ENCODE measurements at regions not wholly inside any gene's neighbourhood (a gene's known extent, or its start where the extent isn't known, plus 50 kb on each side); places are given as distances from the start of the nearest gene placed in this dataset.

DNA sequence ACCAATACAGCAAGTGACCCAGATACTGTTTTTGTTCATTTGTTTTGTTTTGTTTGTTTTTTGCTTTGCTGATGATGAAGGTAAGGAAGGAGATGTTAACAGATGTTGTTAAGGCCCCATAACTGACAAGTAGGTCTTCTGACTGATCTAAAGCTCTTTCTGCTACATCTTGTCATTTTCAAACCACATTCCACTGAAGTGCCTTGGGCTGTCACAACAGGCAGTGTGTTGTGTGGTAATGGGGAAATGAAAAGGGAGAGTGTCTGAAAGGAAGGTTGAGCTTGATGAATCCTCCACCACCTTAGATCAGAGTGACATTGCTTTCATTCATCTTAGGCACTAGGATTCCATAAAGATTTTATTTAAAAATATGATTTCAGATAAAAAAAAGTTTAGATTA lies 479.4 kb upstream of the SYNCRIP start:
- DNase-seq, result no peak
- no peak for ATAC-seq (ENCODE audit: insufficient read depth, low read depth)
- H4K20me1 ChIP-seq (ENCODE audit: insufficient read depth, low read length), result no peaks in the 10 kb centered on the region
- no peaks in the 10 kb centered on the region for H3K9me3 ChIP-seq (ENCODE audit: insufficient read depth, low read length, severe bottlenecking)
- H3K27ac ChIP-seq (ENCODE audit: low read length), result no peak overlapping the region
- TF ChIP-seq EZH2 (IDR thresholded peaks at IDR 0.05; ENCODE audit: borderline replicate concordance, low read depth, low read length, severe bottlenecking), result no peak
- TF ChIP-seq, protein P1, sequence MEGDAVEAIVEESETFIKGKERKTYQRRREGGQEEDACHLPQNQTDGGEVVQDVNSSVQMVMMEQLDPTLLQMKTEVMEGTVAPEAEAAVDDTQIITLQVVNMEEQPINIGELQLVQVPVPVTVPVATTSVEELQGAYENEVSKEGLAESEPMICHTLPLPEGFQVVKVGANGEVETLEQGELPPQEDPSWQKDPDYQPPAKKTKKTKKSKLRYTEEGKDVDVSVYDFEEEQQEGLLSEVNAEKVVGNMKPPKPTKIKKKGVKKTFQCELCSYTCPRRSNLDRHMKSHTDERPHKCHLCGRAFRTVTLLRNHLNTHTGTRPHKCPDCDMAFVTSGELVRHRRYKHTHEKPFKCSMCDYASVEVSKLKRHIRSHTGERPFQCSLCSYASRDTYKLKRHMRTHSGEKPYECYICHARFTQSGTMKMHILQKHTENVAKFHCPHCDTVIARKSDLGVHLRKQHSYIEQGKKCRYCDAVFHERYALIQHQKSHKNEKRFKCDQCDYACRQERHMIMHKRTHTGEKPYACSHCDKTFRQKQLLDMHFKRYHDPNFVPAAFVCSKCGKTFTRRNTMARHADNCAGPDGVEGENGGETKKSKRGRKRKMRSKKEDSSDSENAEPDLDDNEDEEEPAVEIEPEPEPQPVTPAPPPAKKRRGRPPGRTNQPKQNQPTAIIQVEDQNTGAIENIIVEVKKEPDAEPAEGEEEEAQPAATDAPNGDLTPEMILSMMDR (IDR thresholded peaks at IDR 0.05; ENCODE audit: borderline replicate concordance, extremely low read depth, low read length, poor library complexity, severe bottlenecking), result no peak
- H3K79me2 ChIP-seq (ENCODE audit: insufficient read depth, low read length), result no peaks in the 10 kb centered on the region
- no peaks in the 10 kb centered on the region for H3K36me3 ChIP-seq (ENCODE audit: insufficient read depth, low read length)
- no peak overlapping the region for H3K9ac ChIP-seq (ENCODE audit: low read depth, low read length)
- H3K27me3 ChIP-seq (ENCODE audit: insufficient read depth, low read length, poor library complexity), result no peaks in the 10 kb centered on the region
- no peak overlapping the region for H3K4me3 ChIP-seq (ENCODE audit: low read depth in 1 of 2, low read length in 2 of 2)
- H3K4me1 ChIP-seq (ENCODE audit: insufficient read depth, low read length), result no peaks in the 10 kb centered on the region
- H3K4me2 ChIP-seq (ENCODE audit: insufficient read depth, low read length), result no peak overlapping the region
- H2AFZ ChIP-seq (ENCODE audit: low read depth, low read length), result no peak overlapping the region

DNA sequence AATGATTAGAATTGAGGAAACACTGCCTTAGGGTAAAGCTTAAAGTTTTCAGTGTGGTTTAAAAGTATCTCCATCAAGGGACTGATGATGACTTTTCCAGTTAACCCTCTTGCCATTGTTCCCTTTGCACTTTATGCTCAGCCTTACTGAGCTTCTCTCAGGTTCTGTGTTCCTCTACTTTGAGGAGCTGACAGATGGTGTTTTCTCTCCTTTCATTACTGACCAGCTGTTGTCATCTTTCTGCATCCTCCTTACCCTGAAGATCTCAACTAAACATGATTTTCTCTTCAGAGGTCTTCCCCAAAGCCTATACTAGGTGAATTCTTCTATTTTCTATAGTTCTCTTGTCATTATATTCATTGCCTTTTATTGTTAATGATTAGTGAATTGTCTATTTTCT lies 475.6 kb upstream of the SYNCRIP start:
- Histone ChIP-seq H3K4me1 (ENCODE audit: insufficient read depth, low read length) (no peaks in the 10 kb centered on the region), H3K9me3 (ENCODE audit: insufficient read depth, low read length, severe bottlenecking) (no peaks in the 10 kb centered on the region), H3K36me3 (ENCODE audit: insufficient read depth, low read length) (no peaks in the 10 kb centered on the region), H4K20me1 (ENCODE audit: insufficient read depth, low read length) (no peaks in the 10 kb centered on the region), H3K27me3 (ENCODE audit: insufficient read depth, low read length, poor library complexity) (no peaks in the 10 kb centered on the region), H2AFZ (ENCODE audit: low read depth, low read length) (no peak overlapping the region), H3K4me3 (ENCODE audit: low read depth in 1 of 2, low read length in 2 of 2) (no peak overlapping the region), H3K9ac (ENCODE audit: low read depth, low read length) (no peak overlapping the region), H3K79me2 (ENCODE audit: insufficient read depth, low read length) (no peaks in the 10 kb centered on the region), H3K4me2 (ENCODE audit: insufficient read depth, low read length) (no peak overlapping the region), H3K27ac (ENCODE audit: low read length) (no peak overlapping the region)
- no peak for DNase-seq
- no peak for ATAC-seq (ENCODE audit: insufficient read depth, low read depth)
- TF ChIP-seq, protein P1 (IDR thresholded peaks at IDR 0.05; ENCODE audit: borderline replicate concordance, extremely low read depth, low read length, poor library complexity, severe bottlenecking), result no peak
- TF ChIP-seq EZH2 (IDR thresholded peaks at IDR 0.05; ENCODE audit: borderline replicate concordance, low read depth, low read length, severe bottlenecking), result no peak

DNA sequence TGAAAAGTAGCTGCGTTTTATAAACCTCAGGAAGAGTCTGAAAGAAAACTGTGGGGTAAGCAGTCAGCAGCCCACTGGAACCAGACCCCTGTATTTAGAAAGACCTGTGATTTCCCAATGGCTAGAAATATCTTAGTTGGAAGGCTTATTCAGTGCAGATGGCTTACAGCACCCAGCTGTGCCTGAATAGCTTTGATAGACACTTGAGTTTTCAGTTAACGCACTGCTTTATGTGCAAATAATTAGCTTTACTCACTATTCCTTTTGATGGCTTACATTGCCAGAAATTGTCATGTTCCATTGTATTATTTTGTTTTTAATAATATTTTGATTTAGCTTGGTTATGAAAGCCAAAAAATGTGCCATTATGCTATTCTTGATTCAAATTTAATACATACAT lies 465.3 kb upstream of the SYNCRIP start:
- Histone ChIP-seq H3K4me2 (ENCODE audit: insufficient read depth, low read length) (no peak overlapping the region), H3K9me3 (ENCODE audit: insufficient read depth, low read length, severe bottlenecking) (no peaks in the 10 kb centered on the region), H3K9ac (ENCODE audit: low read depth, low read length) (no peak overlapping the region), H4K20me1 (ENCODE audit: insufficient read depth, low read length) (no peaks in the 10 kb centered on the region), H3K4me1 (ENCODE audit: insufficient read depth, low read length) (no peaks in the 10 kb centered on the region), H3K4me3 (ENCODE audit: low read depth in 1 of 2, low read length in 2 of 2) (no peak overlapping the region), H3K27me3 (ENCODE audit: insufficient read depth, low read length, poor library complexity) (no peaks in the 10 kb centered on the region), H3K27ac (ENCODE audit: low read length) (no peak overlapping the region), H3K36me3 (ENCODE audit: insufficient read depth, low read length) (no peaks in the 10 kb centered on the region), H2AFZ (ENCODE audit: low read depth, low read length) (no peak overlapping the region), H3K79me2 (ENCODE audit: insufficient read depth, low read length) (no peaks in the 10 kb centered on the region)
- no peak for ATAC-seq (ENCODE audit: insufficient read depth, low read depth)
- DNase-seq, result no peak
- no peak for TF ChIP-seq EZH2 (IDR thresholded peaks at IDR 0.05; ENCODE audit: borderline replicate concordance, low read depth, low read length, severe bottlenecking)
- TF ChIP-seq, protein P1 (IDR thresholded peaks at IDR 0.05; ENCODE audit: borderline replicate concordance, extremely low read depth, low read length, poor library complexity, severe bottlenecking), result no peak

DNA sequence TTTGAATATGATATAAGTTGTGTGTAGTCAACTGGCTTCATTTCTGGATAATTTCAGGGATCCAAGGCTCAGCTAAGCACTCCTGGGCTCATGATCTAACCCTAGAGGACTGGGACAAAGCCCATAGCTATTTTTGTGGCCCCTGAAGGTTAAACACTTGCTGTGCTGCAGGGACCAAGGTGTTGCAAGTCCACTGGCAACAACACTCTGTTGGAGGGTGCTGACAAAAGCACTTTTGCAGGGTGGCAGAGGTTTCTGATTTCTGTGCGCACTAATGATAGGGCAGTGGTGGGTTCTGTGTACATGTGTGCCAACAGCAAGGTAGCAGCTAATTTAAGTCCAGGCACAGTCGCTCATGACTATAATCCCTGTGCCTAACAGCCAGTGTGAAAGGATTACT lies 445.3 kb upstream of the SYNCRIP start:
- H3K27me3 ChIP-seq (ENCODE audit: insufficient read depth, low read length, poor library complexity), result no peaks in the 10 kb centered on the region
- H2AFZ ChIP-seq (ENCODE audit: low read depth, low read length), result no peak overlapping the region
- H3K36me3 ChIP-seq (ENCODE audit: insufficient read depth, low read length), result no peaks in the 10 kb centered on the region
- no peaks in the 10 kb centered on the region for H4K20me1 ChIP-seq (ENCODE audit: insufficient read depth, low read length)
- ATAC-seq (ENCODE audit: insufficient read depth, low read depth) (no peak), DNase-seq (no peak)
- TF ChIP-seq, protein P1 (IDR thresholded peaks at IDR 0.05; ENCODE audit: borderline replicate concordance, extremely low read depth, low read length, poor library complexity, severe bottlenecking), result no peak
- no peak for TF ChIP-seq EZH2 (IDR thresholded peaks at IDR 0.05; ENCODE audit: borderline replicate concordance, low read depth, low read length, severe bottlenecking)
- H3K4me3 ChIP-seq (ENCODE audit: low read depth in 1 of 2, low read length in 2 of 2), result no peak overlapping the region
- H3K4me2 ChIP-seq (ENCODE audit: insufficient read depth, low read length), result no peak overlapping the region
- H3K27ac ChIP-seq (ENCODE audit: low read length), result no peak overlapping the region
- no peaks in the 10 kb centered on the region for H3K4me1 ChIP-seq (ENCODE audit: insufficient read depth, low read length)
- no peaks in the 10 kb centered on the region for H3K79me2 ChIP-seq (ENCODE audit: insufficient read depth, low read length)
- no peaks in the 10 kb centered on the region for H3K9me3 ChIP-seq (ENCODE audit: insufficient read depth, low read length, severe bottlenecking)
- H3K9ac ChIP-seq (ENCODE audit: low read depth, low read length), result no peak overlapping the region
